Neutrophil (primary cell): ENCODE measurements at regions not wholly inside any gene's neighbourhood (a gene's known extent, or its start where the extent isn't known, plus 50 kb on each side); places are given as distances from the start of the nearest gene placed in this dataset.
"Not testable (repeated sequence)": the region's sequence is repeated elsewhere in the genome, so short reads cannot be mapped to it uniquely, and the experiment has no call there.

Source experiments
- H3K27ac ChIP-seq: fragments of 200-600 bp; sonication (generic); 2 replicates; pipeline ENCODE4 v1.5.1; 2016; ENCODE audit warnings: mild to moderate bottlenecking, moderate library complexity
- H3K27me3 ChIP-seq: fragments of 200-600 bp; sonication (generic); 2 replicates; pipeline ENCODE4 v1.6.0; 2016; ENCODE audit warnings: mild to moderate bottlenecking
- H3K36me3 ChIP-seq: fragments of 200-600 bp; sonication (generic); 2 replicates; pipeline ENCODE4 v1.5.1; 2017
- H3K4me1 ChIP-seq, 2 experiments: fragments of 200-600 bp in 1 of 2; sonication (generic) in 1 of 2; 1 replicate in 1 of 2; 2 replicates in 1 of 2; pipeline versions ENCODE4 v1.5.1 to v1.6.1; 2013 to 2016; ENCODE audit warnings: low read depth in 1 of 2, low read length in 1 of 2, mild to moderate bottlenecking in 1 of 2, moderate library complexity in 1 of 2; ENCODE audit not compliant: control insufficient read depth in 1 of 2, insufficient read depth in 1 of 2
- H3K4me3 ChIP-seq, 2 experiments: fragments of 200-600 bp in 1 of 2; sonication (generic) in 1 of 2; 1 replicate in 1 of 2; 2 replicates in 1 of 2; pipeline ENCODE4 v1.5.1; 2013 to 2016; ENCODE audit warnings: low read depth in 1 of 2, low read length in 1 of 2, mild to moderate bottlenecking in 1 of 2, moderate library complexity in 1 of 2
- H3K9me3 ChIP-seq: fragments of 200-600 bp; sonication (generic); 2 replicates; pipeline ENCODE4 v1.5.1; 2016
- TF ChIP-seq, protein P1 (sequence below): fragments of 200-600 bp; sonication (generic); IDR thresholded peaks from 2 replicates; pipeline ENCODE4 v1.5.1; 2016; ENCODE audit warnings: antibody characterized with exemption

DNA sequence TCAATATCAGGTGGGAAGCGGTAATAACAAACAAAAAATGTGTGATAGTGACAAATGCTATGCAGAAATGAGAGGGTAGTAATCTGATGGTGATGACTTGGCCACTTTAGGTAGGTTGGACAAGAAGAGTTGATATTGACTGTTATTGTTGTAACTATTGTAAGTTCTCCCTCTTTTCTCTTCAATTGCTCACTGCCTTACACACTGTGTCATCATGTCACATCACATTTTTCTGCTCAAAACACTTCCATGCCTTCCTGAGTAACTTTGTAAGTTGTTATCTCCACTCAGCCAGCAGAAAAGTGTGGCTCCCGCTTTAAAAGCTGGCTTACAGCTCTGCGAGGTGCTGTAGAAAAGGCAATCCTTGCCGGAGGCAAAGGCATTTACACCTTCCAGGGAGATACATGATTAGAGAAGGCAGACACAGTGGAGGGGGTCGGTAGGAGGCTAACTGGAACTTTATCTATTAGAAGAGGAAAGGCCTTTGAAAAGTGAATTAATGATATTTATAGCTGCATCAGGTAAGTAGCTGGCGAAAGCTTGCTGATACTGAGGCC, 85.2 kb upstream of the CLINT1 start:
- TF ChIP-seq, protein P1, sequence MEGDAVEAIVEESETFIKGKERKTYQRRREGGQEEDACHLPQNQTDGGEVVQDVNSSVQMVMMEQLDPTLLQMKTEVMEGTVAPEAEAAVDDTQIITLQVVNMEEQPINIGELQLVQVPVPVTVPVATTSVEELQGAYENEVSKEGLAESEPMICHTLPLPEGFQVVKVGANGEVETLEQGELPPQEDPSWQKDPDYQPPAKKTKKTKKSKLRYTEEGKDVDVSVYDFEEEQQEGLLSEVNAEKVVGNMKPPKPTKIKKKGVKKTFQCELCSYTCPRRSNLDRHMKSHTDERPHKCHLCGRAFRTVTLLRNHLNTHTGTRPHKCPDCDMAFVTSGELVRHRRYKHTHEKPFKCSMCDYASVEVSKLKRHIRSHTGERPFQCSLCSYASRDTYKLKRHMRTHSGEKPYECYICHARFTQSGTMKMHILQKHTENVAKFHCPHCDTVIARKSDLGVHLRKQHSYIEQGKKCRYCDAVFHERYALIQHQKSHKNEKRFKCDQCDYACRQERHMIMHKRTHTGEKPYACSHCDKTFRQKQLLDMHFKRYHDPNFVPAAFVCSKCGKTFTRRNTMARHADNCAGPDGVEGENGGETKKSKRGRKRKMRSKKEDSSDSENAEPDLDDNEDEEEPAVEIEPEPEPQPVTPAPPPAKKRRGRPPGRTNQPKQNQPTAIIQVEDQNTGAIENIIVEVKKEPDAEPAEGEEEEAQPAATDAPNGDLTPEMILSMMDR = no peak
- H3K36me3 ChIP-seq = no peaks in the 10 kb centered on the region
- H3K4me3 ChIP-seq = no peak overlapping the region
- no peak overlapping the region for H3K27ac ChIP-seq
- peaks cover 0 to 4% of the 10 kb centered on the region in 2 experiments for H3K4me1 ChIP-seq
- no peaks in the 10 kb centered on the region for H3K27me3 ChIP-seq
- no peaks in the 10 kb centered on the region for H3K9me3 ChIP-seq

DNA sequence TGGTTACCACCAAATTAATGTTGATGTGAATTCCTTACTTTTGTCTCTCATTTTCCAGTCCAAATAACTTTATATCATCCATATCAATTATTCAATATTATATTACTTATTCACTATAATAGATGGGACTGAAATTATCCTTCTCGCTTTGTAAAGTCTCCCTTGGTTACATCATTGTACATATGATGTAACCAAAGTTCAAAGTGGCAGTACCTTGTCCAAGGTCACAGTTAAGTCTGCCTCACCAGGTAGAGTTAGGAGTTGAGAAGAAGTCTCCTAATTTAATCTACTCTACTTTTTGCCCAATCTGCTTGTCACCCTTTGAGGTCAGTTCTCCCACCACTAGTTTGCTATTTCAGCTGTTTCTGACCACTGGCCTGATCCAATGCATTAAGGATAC, 83.7 kb upstream of the CLINT1 start:
- H3K4me1 ChIP-seq = no peaks in the 10 kb centered on the region
- TF ChIP-seq, protein P1 = no peak
- H3K4me3 ChIP-seq = no peak overlapping the region
- no peaks in the 10 kb centered on the region for H3K36me3 ChIP-seq
- no peaks in the 10 kb centered on the region for H3K9me3 ChIP-seq
- no peak overlapping the region for H3K27ac ChIP-seq
- no peaks in the 10 kb centered on the region for H3K27me3 ChIP-seq

DNA sequence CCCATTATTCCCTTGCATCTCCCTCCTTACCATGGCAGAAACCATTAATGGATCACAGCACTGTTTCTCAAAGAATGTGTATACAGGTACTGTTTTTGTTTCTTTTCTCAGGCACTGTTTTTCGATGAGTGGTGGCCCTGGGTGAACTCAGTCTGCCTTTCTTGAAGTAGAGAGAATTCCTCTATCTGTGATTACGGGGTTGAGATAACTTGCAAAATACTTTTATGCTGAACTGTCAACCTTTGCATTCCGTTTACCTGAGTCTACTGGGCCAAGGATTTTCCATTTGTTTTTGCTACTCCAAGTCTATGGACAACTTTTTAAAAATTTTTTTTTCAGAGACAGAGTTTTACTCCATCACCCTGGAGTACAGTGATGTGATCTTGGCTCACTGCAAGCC, 82.7 kb upstream of the CLINT1 start:
- Histone ChIP-seq H3K4me3 (no peak overlapping the region), H3K9me3 (no peaks in the 10 kb centered on the region), H3K27me3 (no peaks in the 10 kb centered on the region), H3K36me3 (no peaks in the 10 kb centered on the region), H3K27ac (no peak overlapping the region), H3K4me1 (no peaks in the 10 kb centered on the region)
- TF ChIP-seq, protein P1 = no peak

DNA sequence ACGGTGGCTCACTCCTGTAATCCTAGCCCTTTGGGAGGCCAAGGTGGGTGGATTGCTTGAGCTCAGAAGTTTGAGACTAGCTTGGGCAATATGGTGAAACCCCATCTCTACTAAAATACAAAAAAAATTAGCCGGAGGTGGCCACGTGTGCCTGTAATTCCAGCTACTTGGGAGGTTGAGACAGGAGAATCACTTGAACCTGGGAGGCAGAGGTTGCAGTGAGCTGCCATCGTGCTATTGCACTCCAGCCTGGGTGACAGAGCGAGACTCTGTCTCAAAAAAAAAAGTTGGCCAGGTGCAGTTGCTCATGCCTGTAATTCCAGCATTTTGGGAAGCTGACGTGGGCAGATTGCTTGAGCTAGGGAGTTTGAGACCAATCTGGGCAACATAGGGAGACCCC, 79.2 kb upstream of the CLINT1 start:
- not testable (repeated sequence) for H3K4me1 ChIP-seq, H3K36me3 ChIP-seq, H3K27ac ChIP-seq, H3K9me3 ChIP-seq, H3K27me3 ChIP-seq, H3K4me3 ChIP-seq

DNA sequence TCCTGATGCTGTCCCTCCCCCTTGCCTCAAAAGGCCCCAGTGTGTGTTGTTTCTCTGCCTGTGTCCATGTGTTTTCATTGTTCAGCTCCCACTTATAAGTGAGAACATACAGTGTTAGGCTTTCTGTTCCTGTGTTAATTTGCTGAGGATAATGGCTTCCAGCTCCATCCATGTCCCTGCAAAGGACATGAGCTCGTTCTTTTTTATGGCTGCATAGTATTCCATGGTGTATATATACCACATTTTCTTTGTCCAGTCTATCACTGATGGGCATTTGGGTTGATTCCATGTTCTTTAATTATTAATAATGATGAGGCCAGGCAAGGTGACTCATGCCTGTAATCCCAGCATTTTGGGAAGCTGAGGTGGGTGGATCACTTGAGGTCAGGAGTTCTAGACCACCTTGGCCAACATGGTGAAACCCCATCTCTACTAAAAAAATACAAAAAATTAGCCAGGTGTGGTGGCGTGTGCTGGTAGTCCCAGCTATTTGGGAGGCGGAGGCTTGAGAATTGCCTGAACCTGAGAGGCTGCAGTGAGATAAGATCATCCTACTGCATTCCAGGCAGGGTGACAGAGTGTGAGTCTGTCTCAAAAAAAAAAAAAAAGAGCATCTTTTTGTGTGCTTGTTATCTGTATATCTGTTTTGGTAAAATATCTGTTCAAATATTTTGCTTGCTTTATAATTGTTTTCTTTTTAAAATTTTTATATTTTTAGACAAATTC, 78.0 kb upstream of the CLINT1 start:
- H3K4me3 ChIP-seq, H3K36me3 ChIP-seq, H3K27me3 ChIP-seq, H3K9me3 ChIP-seq, H3K4me1 ChIP-seq, H3K27ac ChIP-seq: not testable (repeated sequence)

DNA sequence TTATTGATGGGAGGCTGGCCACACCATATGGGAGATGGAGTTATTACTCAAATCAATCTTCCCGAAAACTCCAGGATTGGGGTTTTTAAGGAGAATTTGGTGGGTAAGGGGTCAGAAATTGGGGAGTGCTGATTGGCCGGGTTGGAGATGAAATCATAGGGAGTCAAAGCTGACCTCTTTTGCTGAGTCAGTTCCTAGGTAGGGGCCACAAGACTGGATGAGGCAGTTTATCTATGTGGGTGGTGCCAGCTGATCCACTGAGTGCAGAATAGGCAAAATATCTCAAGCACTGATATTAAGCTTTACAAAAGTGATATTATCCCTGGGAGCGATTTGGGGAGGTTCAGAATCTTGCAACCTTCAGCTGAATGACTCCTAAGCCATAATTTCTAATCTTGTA, 75.7 kb upstream of the CLINT1 start:
- Histone ChIP-seq H3K27me3 (no peaks in the 10 kb centered on the region), H3K36me3 (no peaks in the 10 kb centered on the region), H3K4me1 (no peaks in the 10 kb centered on the region), H3K27ac (no peak overlapping the region), H3K4me3 (no peak overlapping the region), H3K9me3 (no peaks in the 10 kb centered on the region)
- TF ChIP-seq, protein P1 = no peak
